HT-29 (cell line): ENCODE measurements at regions not wholly inside any gene's neighbourhood (a gene's known extent, or its start where the extent isn't known, plus 50 kb on each side); places are given as distances from the start of the nearest gene placed in this dataset.

Experiments used
- DNase-seq: peaks from one replicate; pipeline ENCODE4 v3.0.0-alpha.2; 2015; ENCODE audit warnings: low spot score

DNA sequence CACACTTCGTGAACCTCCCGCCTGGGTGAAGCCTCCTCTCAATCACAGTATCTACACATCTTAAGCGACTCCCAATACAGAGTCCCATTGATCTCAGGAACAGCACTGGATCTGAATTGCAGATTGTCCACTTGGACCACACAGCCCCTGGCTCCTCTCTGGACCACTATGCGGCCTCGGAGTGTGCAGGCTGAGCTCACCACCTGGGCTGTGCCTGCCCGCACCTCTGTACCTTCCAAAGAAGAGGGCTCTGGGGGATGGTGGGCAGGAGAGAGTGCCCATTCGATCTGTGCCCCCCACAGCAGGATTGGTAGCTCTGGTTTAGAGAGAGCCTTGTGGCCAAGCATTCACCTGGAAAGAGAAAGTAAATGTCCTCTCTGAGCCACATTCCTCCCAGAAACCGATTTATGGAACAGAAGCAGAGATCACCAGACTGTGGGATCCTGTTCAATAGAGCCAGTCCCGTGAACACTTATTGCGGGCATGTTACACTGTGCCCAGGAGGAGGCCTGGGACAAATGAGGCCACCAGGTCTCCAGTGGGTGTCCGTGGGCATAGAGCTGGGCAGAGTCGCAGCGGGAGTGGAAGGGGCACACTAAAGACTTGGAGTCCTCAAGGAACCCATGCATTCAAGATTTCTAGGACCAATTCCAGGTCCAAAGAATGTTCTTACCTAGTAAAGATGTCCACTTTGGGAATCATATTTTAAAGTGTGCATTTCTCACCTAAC lies 141.6 kb upstream of the SOX1 start:
- no peak for DNase-seq

GRCh38 chr13:111926501-111927180 lies 140.3 kb upstream of the SOX1 start:
- no peak for DNase-seq

- no peak for DNase-seq
Measured at GRCh38 chr13:111927181-111927540, 139.8 kb upstream of the SOX1 start.

- no peak for DNase-seq
Measured at GRCh38 chr13:111929036-111929616, 137.8 kb upstream of the SOX1 start.

- DNase-seq = no peak
Measured at GRCh38 chr13:111936267-111936925, 130.6 kb upstream of the SOX1 start.

GRCh38 chr13:111937777-111938311 lies 129.1 kb upstream of the SOX1 start:
- no peak for DNase-seq

- no peak for DNase-seq
Measured at GRCh38 chr13:111938741-111939665, 127.9 kb upstream of the SOX1 start.

GRCh38 chr13:111939666-111940278 lies 127.2 kb upstream of the SOX1 start:
- no peak for DNase-seq

DNA sequence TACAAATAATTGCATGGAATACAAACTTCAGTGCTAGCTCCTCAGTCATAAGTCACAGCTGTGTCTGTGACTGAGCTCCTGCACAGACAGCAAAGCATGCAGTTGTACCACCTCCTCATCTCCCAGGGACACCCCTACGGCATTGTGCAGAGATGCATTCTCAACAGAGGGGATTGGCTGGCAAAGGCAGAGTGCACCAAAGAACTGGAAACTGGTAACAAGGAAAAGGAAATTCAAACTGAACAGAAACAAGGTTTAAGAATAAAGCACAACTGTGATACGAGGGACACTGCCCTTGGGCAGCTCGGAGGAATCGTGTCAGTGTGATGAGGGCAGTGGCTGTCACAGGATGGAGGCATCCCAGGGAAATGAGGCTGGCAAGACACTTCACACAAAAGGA lies 126.1 kb upstream of the SOX1 start:
- no peak for DNase-seq

DNA sequence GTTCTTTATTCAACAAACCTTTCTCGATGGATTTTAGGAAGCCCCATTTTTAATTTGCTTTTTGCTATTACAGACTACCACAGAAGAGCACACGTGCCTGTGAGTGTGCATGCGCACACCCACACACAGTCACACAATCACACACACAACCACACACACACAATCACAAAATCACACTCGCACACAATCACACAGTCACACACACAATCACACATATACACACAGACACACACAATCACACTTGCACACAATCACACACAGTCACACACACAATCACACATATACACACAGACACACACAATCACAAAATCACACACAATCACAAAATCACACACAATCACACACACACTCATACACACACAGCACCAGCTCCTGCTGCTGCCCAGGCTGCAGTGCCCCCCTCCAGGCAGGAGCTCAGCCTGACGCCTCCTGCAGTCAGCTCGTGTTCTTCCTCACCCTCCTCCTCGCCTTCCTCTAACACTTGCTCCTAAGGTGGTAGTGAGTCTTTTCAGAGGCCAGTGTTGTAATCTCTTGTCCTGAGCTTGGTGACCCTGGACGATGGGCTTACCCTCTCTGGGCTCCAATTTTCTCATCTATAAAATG lies 125.0 kb upstream of the SOX1 start:
- no peak for DNase-seq

GRCh38 chr13:111943229-111943795 lies 123.6 kb upstream of the SOX1 start:
- DNase-seq = no peak

- no peak for DNase-seq
Measured at GRCh38 chr13:111944171-111944583, 122.8 kb upstream of the SOX1 start.

GRCh38 chr13:111945086-111945485 lies 121.9 kb upstream of the SOX1 start:
- DNase-seq = no peak

GRCh38 chr13:111946214-111946613 lies 120.7 kb upstream of the SOX1 start:
- DNase-seq = no peak

DNA sequence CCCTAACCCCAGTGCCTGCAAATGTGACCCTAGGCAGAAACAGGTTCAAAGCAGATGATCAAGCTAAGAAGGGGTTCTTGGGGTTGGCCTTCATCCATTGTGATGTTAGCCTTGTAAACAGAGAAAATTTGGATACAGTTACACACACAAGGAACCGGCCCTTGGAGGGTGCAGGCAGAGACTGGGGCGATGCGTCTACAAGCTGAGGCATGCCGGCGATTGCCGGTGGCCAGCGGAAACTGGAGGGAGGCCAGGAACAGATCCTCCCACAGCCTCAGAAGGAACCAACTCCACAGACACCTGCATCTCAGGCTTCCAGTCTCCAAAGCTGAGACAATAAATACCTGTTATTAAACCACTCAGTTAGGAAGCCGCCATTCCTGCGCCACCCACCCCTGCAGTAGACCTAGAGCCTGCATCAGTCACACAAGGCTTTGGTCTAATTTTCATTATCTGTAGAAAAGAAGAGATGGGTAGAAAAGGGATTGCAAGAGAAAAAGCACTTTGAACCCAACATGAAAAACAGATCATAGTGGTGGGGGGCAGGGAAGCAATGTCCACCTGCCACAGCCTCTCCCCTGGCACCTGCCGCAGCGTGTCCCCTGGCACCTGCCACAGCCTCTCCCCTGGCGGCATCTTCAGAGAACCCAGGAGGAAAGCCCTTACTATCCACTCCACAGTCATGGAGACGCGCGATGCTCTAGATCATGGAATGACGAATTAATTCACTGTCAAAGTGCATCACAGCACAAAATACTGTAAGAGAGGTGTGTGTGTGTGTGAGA lies 119.7 kb upstream of the SOX1 start:
- no peak for DNase-seq

DNA sequence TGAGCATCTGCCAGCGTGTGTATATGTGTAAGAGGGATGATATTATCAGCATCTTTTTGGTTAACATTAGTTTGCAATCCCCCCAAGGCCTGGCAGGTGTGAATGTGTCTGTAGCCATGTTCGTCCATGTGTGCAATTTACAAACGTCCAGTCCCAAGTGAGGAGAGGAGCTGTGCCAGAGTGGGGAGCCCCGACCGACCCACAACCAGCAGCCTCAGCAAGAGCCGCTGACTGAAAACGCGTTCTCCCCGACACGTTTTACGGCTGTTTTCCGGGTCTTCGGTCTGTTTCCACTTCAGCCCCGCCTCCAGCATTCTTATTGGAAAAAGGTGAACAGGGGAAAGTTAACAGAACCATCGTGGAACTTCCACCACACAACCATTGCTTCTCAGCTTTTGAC lies 119.1 kb upstream of the SOX1 start:
- no peak for DNase-seq

DNA sequence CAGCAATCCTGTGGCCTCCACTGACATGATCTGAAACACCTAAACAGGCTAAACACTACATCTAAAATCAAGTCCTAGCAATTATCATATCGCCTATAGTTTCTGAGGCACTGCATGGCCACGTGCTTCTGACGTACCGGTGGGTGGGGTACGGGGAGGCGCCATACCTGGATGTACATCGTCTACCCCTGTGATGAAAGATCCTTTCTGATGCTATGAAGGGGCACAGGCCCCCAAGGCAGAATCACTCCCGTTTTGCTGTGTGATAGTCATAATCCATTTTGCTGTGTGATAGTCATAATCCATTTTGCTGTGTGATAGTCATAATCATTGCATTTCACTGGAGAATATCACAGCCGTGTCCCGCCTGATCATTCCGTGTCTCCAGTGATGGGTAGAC lies 118.7 kb upstream of the SOX1 start:
- DNase-seq = no peak

DNA sequence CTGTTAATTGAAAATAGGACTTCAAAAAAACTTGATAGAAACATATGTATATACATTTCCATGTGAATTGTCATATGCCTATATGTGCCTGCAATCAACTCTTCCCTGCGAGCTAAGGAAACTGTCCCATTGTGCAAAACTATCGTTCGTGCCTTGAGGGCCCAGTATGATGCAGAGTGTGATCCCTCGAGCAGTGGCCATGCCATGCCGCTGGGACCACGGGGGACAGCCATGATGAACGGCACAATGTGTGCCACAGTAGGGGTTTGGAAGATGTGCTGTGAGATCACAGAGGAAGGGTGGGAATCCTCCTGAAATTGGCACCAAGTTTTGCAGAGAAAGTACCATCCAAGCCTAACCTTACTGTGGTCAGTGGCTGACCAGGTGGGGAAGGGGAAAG lies 118.1 kb upstream of the SOX1 start:
- DNase-seq = no peak

GRCh38 chr13:111949311-111949710 lies 117.6 kb upstream of the SOX1 start:
- DNase-seq = no peak
